Fibroblast of pulmonary artery (primary cell): ENCODE measurements at regions not wholly inside any gene's neighbourhood (a gene's known extent, or its start where the extent isn't known, plus 50 kb on each side); places are given as distances from the start of the nearest gene placed in this dataset.

ENCODE experiments used
- DNase-seq: peaks from one replicate; pipeline ENCODE4 v3.0.0-alpha.2; 2010; ENCODE audit warnings: low read depth
- H3K4me3 ChIP-seq: replicated peaks from 2 replicates; pipeline ENCODE4 v1.5.1; 2011; ENCODE audit warnings: low read depth, mild to moderate bottlenecking, control low read depth, low read length, moderate library complexity
- TF ChIP-seq, protein P1 (sequence below): IDR thresholded peaks from 2 replicates; pipeline ENCODE4 v1.5.1; 2011; ENCODE audit warnings: mild to moderate bottlenecking, control low read depth, low read length, inconsistent platforms; ENCODE audit errors: missing control alignments

DNA sequence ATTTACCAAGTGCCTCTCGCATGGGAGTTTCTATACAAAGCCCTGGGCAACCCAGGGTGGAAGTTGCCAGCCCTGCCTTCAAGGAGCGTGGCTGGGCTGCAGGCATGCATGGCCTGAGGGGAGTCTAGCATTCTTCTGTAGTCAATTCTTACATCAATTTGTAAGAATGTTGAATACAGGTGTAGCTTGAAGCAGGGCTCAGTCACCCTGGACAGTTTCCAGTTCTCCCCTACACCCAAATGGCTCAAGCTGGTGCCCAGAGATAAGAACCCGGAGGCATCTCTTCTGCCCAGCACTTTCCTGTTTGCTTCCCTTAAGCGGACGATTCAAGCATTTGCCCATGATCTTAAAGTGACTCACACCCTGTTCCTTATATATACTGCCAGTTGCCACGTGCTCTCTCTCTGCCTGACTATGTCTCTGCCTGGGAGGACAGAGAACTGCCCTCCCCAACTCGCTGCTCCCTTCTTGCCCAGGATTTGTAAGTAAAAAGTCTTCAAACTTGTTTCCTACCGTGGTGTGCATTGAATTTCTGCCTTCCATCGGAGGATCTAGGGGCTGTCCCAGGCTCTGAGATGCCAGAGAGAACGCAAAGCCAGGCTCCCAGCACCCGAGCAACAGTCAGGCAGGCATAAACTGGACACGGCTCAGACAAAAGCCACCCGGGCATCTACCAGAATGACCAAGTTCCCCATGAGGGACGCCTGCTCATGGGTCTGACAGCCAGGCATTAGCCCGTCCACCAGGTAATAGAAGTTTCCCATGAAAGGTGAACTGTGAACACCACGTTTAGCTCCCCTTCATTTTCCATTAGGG, 50.9 kb upstream of the AJAP1 start:
- H3K4me3 ChIP-seq = no peak overlapping the region
- TF ChIP-seq, protein P1, sequence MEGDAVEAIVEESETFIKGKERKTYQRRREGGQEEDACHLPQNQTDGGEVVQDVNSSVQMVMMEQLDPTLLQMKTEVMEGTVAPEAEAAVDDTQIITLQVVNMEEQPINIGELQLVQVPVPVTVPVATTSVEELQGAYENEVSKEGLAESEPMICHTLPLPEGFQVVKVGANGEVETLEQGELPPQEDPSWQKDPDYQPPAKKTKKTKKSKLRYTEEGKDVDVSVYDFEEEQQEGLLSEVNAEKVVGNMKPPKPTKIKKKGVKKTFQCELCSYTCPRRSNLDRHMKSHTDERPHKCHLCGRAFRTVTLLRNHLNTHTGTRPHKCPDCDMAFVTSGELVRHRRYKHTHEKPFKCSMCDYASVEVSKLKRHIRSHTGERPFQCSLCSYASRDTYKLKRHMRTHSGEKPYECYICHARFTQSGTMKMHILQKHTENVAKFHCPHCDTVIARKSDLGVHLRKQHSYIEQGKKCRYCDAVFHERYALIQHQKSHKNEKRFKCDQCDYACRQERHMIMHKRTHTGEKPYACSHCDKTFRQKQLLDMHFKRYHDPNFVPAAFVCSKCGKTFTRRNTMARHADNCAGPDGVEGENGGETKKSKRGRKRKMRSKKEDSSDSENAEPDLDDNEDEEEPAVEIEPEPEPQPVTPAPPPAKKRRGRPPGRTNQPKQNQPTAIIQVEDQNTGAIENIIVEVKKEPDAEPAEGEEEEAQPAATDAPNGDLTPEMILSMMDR = no peak
- no peak for DNase-seq
